Tibial artery (tissue), 4 donors: ENCODE measurements at regions not wholly inside any gene's neighbourhood (a gene's known extent, or its start where the extent isn't known, plus 50 kb on each side); places are given as distances from the start of the nearest gene placed in this dataset.

Experiments used
- DNase-seq, 2 donors: peaks; one replicate each; pipeline ENCODE4 v3.0.0-alpha.2; 2019
- H3K27ac ChIP-seq, 2 donors: fragments of 200-600 bp; sonication (generic) in 1 of 2; 1 replicate in 1 of 2; 2 replicates in 1 of 2; pipeline ENCODE4 v1.5.1; 2018 to 2019; ENCODE audit warnings: mild to moderate bottlenecking in 1 of 2
- H3K27me3 ChIP-seq, 2 donors: fragments of 200-600 bp; sonication (generic) in 1 of 2; one replicate each; pipeline versions ENCODE4 v1.5.1 to v1.6.0; 2016 to 2019
- H3K36me3 ChIP-seq, 3 donors: fragments of 200-600 bp; sonication (generic) in 2 of 3; one replicate each; pipeline ENCODE4 v1.5.1; 2016 to 2019; ENCODE audit warnings: mild to moderate bottlenecking in 2 of 3
- H3K4me1 ChIP-seq, 4 donors: fragments of 200-600 bp; sonication (generic) in 2 of 4; 1 replicate in 3 of 4; 2 replicates in 1 of 4; pipeline ENCODE4 v1.5.1; 2016 to 2019
- H3K4me3 ChIP-seq, 2 donors: fragments of 200-600 bp; sonication (generic) in 1 of 2; 1 replicate in 1 of 2; 2 replicates in 1 of 2; pipeline ENCODE4 v1.5.1; 2018 to 2019; ENCODE audit warnings: mild to moderate bottlenecking in 2 of 2
- H3K9me3 ChIP-seq, 3 donors: fragments of 200-600 bp; sonication (generic) in 1 of 3; one replicate each; pipeline ENCODE4 v1.5.1; 2016 to 2019
- CTCF ChIP-seq, 2 experiments: fragments of 200-600 bp in 1 of 2; fragments of 450-650 bp in 1 of 2; IDR thresholded peaks; one replicate each; pipeline ENCODE4 v1.5.1; 2017 to 2019; ENCODE audit warnings: antibody characterized with exemption in 2 of 2, mild to moderate bottlenecking in 1 of 2, moderate library complexity in 1 of 2
- intact Hi-C: fragments of 100-400 bp; cut with DNase I; formaldehyde crosslinking; loops from one replicate; pipeline ENCODE4 v1.15.0; 2023; ENCODE audit warnings: low total_unique reads

GRCh38 chr11:37372667-37373066, 774.6 kb upstream of the RAG2 start:
- intact Hi-C loops = no loop called here
- Histone ChIP-seq H3K9me3 (peaks cover 0 to 6% (median 0%) of the 10 kb centered on the region in 3 donors), H3K36me3 (no peaks in the 10 kb centered on the region), H3K4me3 (no peak overlapping the region), H3K27ac (no peak overlapping the region), H3K27me3 (no peaks in the 10 kb centered on the region), H3K4me1 (no peaks in the 10 kb centered on the region)
- no peak for DNase-seq
- TF ChIP-seq CTCF (IDR thresholded peaks at IDR 0.05) = no peak

- H3K27ac ChIP-seq = no peak overlapping the region
- no peaks in the 10 kb centered on the region for H3K4me1 ChIP-seq
- intact Hi-C loops = no loop called here
- no peaks in the 10 kb centered on the region for H3K27me3 ChIP-seq
- no peaks in the 10 kb centered on the region for H3K9me3 ChIP-seq
- no peak for DNase-seq
- no peak overlapping the region for H3K4me3 ChIP-seq
- no peaks in the 10 kb centered on the region for H3K36me3 ChIP-seq
- TF ChIP-seq CTCF (IDR thresholded peaks at IDR 0.05) = no peak
Measured at GRCh38 chr11:37371346-37371970, 773.4 kb upstream of the RAG2 start.

GRCh38 chr11:37370817-37371216, 772.8 kb upstream of the RAG2 start:
- no peaks in the 10 kb centered on the region for H3K27me3 ChIP-seq
- no peak for DNase-seq
- H3K9me3 ChIP-seq = no peaks in the 10 kb centered on the region
- no peaks in the 10 kb centered on the region for H3K4me1 ChIP-seq
- no peaks in the 10 kb centered on the region for H3K36me3 ChIP-seq
- intact Hi-C loops = no loop called here
- no peak for TF ChIP-seq CTCF (IDR thresholded peaks at IDR 0.05)
- H3K4me3 ChIP-seq = no peak overlapping the region
- no peak overlapping the region for H3K27ac ChIP-seq

GRCh38 chr11:37364246-37364839, 766.3 kb upstream of the RAG2 start:
- peaks cover 0 to 3% (median 2%) of the 10 kb centered on the region in 3 donors for H3K9me3 ChIP-seq
- no peaks in the 10 kb centered on the region for H3K36me3 ChIP-seq
- DNase-seq = no peak
- intact Hi-C loops = loop anchor here (10.0 kb wide), 1 partner anchor 1970 kb away; no protein-coding TSS in a partner anchor
- no peaks in the 10 kb centered on the region for H3K27me3 ChIP-seq
- no peak overlapping the region for H3K27ac ChIP-seq
- no peaks in the 10 kb centered on the region for H3K4me1 ChIP-seq
- TF ChIP-seq CTCF (IDR thresholded peaks at IDR 0.05) = no peak
- no peak overlapping the region for H3K4me3 ChIP-seq

- Histone ChIP-seq H3K4me3 (no peak overlapping the region), H3K36me3 (no peaks in the 10 kb centered on the region)
- intact Hi-C loops = no loop called here
Measured at GRCh38 chr11:37353192-37353591, 755.2 kb upstream of the RAG2 start.

More at GRCh38 chr11:37353192-37353591, 755.2 kb upstream of the RAG2 start:
- H3K9me3 ChIP-seq = no peaks in the 10 kb centered on the region
- DNase-seq = no peak
- no peak overlapping the region for H3K27ac ChIP-seq
- H3K27me3 ChIP-seq = no peaks in the 10 kb centered on the region
- no peaks in the 10 kb centered on the region for H3K4me1 ChIP-seq
- no peak for TF ChIP-seq CTCF (IDR thresholded peaks at IDR 0.05)
